ENCODE measurements at regions not wholly inside any gene's neighbourhood (a gene's known extent, or its start where the extent isn't known, plus 50 kb on each side); places are given as distances from the start of the nearest gene placed in this dataset.
A peak's percentile ranks its signal among the peaks of the same experiment; 100 is the strongest.

DNA sequence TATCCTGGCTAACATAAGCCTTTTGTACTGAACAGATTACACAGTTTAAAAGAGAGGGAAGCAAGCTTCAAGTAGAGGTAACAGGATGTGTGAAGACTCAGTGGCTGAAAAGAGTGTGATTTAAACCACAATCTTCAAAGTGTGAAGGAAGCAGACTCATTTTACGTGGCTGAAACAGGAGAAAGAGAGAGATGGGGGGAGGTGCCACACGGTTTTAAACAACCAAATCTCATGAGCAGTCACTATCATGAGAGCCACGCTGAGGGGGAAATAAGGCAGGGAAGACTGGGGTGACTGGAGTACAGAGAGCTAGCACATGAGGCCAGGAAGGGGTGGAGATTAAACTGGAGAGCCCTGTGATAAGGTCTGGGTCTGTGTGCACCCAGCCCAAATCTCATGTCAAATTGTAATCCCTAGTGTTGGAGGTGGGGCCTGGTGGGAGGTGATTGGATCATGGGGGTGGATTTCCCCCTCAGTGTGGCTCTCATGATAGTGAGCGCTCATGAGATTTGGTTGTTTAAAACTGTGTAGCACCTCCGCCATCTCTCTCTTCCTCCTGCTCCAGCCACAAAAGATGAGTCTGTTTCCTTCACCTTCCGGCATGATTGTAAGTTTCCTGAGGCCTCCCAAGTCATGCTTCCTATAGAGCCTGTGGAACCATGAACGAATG lies 318.6 kb upstream of the CD180 start:
- ATAC-seq (replicated peaks in 1 of 2): peak; percentile 94 to 95
- Mint-ChIP-seq H3K36me3 (ENCODE audit: insufficient read depth in 2 of 2) (no peaks in the 10 kb centered on the region), H3K9me3 (no peaks in the 10 kb centered on the region), H3K27ac (no peak overlapping the region), H3K4me3 (peak overlapping the region; percentile 34 to 37), H3K27me3 (ENCODE audit: low read depth) (no peaks in the 10 kb centered on the region), H3K4me1 (ENCODE audit: low read depth) (peaks cover 42% of the 10 kb centered on the region)
- peak; percentile 53 to 56 for DNase-seq

DNA sequence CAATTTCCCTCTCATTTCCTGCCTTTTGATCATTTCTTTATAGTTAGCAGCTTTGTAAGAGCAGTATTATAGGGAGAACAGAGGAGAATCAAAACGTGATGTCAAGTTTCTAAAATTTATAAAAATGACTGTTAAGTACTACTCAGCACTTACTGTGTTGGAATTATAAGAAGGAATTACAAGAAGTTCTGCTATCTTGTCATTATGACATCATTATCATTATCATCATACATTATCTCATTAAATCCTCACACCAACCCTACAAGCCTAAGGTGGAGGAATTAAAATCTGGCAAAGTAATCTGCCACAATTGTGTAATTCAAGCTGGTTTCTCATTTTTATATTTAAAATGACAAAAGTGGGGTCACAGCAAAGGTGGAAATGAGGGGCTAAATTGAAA lies 316.2 kb upstream of the CD180 start:
- ATAC-seq (replicated peaks in 1 of 2): no peak
- peaks cover 0 to 2% of the 10 kb centered on the region in 2 donors for H3K9me3 Mint-ChIP-seq
- DNase-seq: no peak
- no peaks in the 10 kb centered on the region for H3K27me3 Mint-ChIP-seq (ENCODE audit: low read depth)
- H3K36me3 Mint-ChIP-seq (ENCODE audit: insufficient read depth in 2 of 2): no peaks in the 10 kb centered on the region
- peaks cover 45% of the 10 kb centered on the region for H3K4me1 Mint-ChIP-seq (ENCODE audit: low read depth)
- H3K27ac Mint-ChIP-seq: no peak overlapping the region
- H3K4me3 Mint-ChIP-seq: no peak overlapping the region

DNA sequence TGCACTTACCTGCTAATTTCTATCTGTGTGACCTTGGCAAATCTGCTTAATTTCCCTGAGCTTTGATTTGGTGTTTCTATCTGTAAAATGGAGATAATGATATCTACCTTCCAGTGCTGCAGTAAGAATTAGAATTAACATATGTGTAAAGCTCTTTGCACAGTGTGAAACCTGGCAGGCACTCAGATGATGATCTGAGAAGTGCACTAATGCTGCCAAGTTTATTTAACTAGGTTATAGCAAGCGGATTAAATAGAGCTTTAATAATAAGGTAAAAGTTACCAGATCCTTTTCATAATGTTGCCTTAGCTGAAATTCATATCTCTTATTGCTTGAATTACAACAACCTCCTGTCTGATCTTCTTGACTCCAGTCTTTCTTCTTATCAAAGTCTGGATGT lies 315.3 kb upstream of the CD180 start:
- no peaks in the 10 kb centered on the region for H3K27me3 Mint-ChIP-seq (ENCODE audit: low read depth)
- H3K4me1 Mint-ChIP-seq (ENCODE audit: low read depth): peaks cover 45% of the 10 kb centered on the region
- no peak for ATAC-seq (replicated peaks in 1 of 2)
- H3K9me3 Mint-ChIP-seq: peaks cover 0 to 2% of the 10 kb centered on the region in 2 donors
- no peak for DNase-seq
- H3K27ac Mint-ChIP-seq: no peak overlapping the region
- H3K4me3 Mint-ChIP-seq: no peak overlapping the region
- no peaks in the 10 kb centered on the region for H3K36me3 Mint-ChIP-seq (ENCODE audit: insufficient read depth in 2 of 2)

DNA sequence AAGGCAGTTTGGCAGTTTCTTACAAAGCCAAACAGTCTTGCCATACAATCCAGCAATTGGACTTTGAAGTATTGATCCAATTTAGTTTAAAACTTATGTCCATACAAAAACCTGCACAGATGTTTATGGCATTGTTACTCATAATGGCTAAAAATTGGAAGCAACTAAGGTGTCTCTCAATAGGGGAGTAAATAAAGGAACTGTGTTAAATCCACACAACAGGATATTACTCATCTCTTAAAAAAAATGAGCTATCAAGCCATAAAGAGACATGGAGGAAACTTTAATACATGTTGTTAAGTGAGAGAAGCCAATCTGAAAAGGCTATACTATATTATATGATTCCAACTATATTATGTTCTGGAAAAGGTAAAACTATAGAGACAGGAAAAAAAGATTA lies 313.6 kb upstream of the CD180 start:
- ATAC-seq (replicated peaks in 1 of 2) (no peak), DNase-seq (no peak)
- peak overlapping the region; percentile 19 for H3K27ac Mint-ChIP-seq
- H3K27me3 Mint-ChIP-seq (ENCODE audit: low read depth): no peaks in the 10 kb centered on the region
- H3K4me3 Mint-ChIP-seq: no peak overlapping the region
- H3K9me3 Mint-ChIP-seq: peaks cover 0 to 2% of the 10 kb centered on the region in 2 donors
- no peaks in the 10 kb centered on the region for H3K36me3 Mint-ChIP-seq (ENCODE audit: insufficient read depth in 2 of 2)
- peaks cover 33% of the 10 kb centered on the region for H3K4me1 Mint-ChIP-seq (ENCODE audit: low read depth)

DNA sequence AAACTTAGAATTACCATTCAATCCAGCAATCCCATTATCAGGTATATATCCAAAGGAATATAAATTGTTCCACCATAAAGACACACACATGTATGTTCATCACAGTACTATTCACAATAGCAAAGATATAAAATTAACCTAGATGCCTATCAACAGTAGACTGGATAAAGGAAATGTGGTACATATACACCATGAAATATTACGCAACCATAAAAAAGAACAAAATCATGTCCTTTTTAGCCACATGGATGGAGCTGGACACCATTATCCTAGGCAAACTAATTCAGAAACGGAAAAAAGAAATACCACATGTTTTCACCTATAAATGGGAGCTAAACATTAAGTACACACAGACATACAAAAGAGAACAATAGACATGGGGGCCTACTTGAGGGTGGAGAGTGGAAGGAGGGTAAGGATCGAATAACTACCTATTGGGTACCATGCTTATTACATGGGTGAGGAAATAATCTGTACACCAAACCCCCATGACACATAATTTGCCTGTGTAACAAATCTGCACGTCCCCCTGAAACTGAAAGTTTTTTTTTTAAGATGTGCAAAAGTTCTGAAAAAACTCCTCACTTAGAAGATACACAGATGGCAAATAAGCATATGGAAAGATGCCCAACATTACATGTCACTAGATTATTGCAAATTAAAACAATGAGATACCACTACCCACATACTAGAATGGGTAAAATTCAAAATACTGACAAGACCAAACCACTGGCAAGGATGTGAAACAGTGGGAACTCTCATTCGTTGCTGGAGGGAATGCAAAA lies 313.0 kb upstream of the CD180 start:
- H3K4me3 Mint-ChIP-seq: no peak overlapping the region
- ATAC-seq (replicated peaks in 1 of 2) (no peak), DNase-seq (no peak)
- no peaks in the 10 kb centered on the region for H3K36me3 Mint-ChIP-seq (ENCODE audit: insufficient read depth in 2 of 2)
- no peaks in the 10 kb centered on the region for H3K27me3 Mint-ChIP-seq (ENCODE audit: low read depth)
- H3K4me1 Mint-ChIP-seq (ENCODE audit: low read depth): peaks cover 27% of the 10 kb centered on the region
- no peak overlapping the region for H3K27ac Mint-ChIP-seq
- peaks cover 0 to 2% of the 10 kb centered on the region in 2 donors for H3K9me3 Mint-ChIP-seq

DNA sequence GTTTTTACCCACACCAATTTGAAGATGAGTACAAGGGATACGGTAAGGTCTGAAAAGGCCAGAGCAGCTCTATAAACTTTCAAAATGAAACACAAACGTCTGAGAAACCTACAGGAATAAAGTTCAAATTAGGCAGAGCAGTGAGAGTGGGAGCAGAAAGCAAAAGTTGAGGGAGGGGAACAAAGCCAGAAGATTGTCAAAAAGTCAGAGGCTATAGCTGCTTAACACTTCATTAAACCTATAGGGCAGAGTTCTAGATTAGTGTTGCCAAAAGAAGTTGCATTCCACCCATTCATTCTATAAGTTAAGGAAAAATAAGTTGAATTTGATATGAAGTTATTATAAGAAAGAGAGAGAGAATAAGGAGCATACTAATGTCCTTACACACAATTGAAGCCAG lies 309.6 kb upstream of the CD180 start:
- ATAC-seq (replicated peaks in 1 of 2): no peak
- Mint-ChIP-seq H3K9me3 (peaks cover 0 to 2% of the 10 kb centered on the region in 2 donors), H3K4me3 (no peak overlapping the region), H3K27me3 (ENCODE audit: low read depth) (no peaks in the 10 kb centered on the region), H3K27ac (no peak overlapping the region), H3K4me1 (ENCODE audit: low read depth) (peaks cover 12% of the 10 kb centered on the region), H3K36me3 (ENCODE audit: insufficient read depth in 2 of 2) (no peaks in the 10 kb centered on the region)
- DNase-seq: no peak

DNA sequence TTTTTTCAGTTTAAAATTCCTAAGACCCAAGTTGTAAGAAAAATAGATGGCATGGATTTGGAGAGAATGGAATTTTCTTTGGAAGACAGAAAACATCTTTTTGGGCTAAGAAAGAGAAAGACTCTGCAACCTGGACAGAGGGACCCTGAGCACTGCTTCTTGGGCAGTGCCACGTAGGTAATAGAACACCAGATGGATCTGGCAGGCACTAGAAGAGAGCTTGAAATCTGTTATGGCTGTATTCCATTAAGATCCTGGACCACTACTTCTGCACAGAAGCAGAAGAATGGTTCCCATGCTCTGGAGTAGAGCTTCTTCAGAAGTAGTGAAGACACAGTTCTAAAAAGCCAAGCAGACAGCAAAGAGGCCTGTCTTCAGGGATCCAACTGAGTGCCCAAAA lies 306.4 kb upstream of the CD180 start:
- H3K36me3 Mint-ChIP-seq (ENCODE audit: insufficient read depth in 2 of 2): peaks cover 4 to 7% of the 10 kb centered on the region in 2 donors
- H3K4me1 Mint-ChIP-seq (ENCODE audit: low read depth): no peaks in the 10 kb centered on the region
- ATAC-seq (replicated peaks in 1 of 2): no peak
- H3K9me3 Mint-ChIP-seq: peaks cover 6 to 7% of the 10 kb centered on the region in 2 donors
- DNase-seq: no peak
- no peaks in the 10 kb centered on the region for H3K27me3 Mint-ChIP-seq (ENCODE audit: low read depth)
- no peak overlapping the region for H3K27ac Mint-ChIP-seq
- H3K4me3 Mint-ChIP-seq: no peak overlapping the region

DNA sequence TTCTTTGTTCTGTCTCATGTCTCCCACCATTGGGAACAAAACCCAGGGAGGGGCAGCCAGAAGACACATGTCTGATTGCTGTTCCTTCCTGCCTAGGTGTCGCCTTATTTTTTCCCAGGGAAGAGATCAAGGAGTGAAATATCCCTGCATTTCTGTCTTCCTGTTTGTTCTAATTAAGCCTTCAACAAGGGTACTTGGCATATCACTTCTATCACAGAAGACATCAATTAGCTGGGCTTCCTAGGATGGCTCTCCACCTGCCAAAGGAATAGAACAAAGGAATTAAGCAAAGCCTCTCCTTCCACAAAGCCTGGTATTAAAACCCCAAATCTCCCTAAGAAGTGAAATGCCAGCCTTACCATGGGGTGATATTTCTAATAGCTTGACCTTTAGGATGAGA lies 299.5 kb upstream of the CD180 start:
- peaks cover 5% of the 10 kb centered on the region for H3K4me1 Mint-ChIP-seq (ENCODE audit: low read depth)
- no peak overlapping the region for H3K27ac Mint-ChIP-seq
- DNase-seq (no peak), ATAC-seq (replicated peaks in 1 of 2) (no peak)
- H3K9me3 Mint-ChIP-seq: peaks cover 6 to 7% of the 10 kb centered on the region in 2 donors
- H3K27me3 Mint-ChIP-seq (ENCODE audit: low read depth): no peaks in the 10 kb centered on the region
- peaks cover 4 to 7% of the 10 kb centered on the region in 2 donors for H3K36me3 Mint-ChIP-seq (ENCODE audit: insufficient read depth in 2 of 2)
- H3K4me3 Mint-ChIP-seq: no peak overlapping the region

DNA sequence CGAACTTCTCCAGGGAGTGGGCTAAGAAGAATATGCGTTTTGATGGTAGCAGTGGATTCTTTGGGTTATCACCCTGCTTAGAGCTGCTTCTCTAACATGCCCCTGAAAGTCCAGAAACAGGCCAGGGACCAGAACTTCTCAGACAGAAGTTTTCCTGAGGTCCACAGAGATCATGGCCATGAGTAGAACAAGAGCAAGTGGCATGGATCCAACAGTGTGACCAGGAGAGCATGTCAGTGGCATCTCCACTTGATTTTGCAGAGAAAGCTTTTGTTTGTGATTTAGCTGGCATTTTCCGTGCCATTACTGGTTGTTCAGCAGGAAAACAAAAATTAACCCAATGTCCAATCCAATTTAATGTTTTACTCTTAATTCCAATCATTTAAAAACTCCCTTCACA lies 298.5 kb upstream of the CD180 start:
- peaks cover under 1 to 1% of the 10 kb centered on the region in 2 donors for H3K36me3 Mint-ChIP-seq (ENCODE audit: insufficient read depth in 2 of 2)
- DNase-seq (no peak), ATAC-seq (replicated peaks in 1 of 2) (no peak)
- peaks cover under 1 to 2% of the 10 kb centered on the region in 2 donors for H3K9me3 Mint-ChIP-seq
- peaks cover 5% of the 10 kb centered on the region for H3K4me1 Mint-ChIP-seq (ENCODE audit: low read depth)
- no peaks in the 10 kb centered on the region for H3K27me3 Mint-ChIP-seq (ENCODE audit: low read depth)
- no peak overlapping the region for H3K4me3 Mint-ChIP-seq
- no peak overlapping the region for H3K27ac Mint-ChIP-seq

DNA sequence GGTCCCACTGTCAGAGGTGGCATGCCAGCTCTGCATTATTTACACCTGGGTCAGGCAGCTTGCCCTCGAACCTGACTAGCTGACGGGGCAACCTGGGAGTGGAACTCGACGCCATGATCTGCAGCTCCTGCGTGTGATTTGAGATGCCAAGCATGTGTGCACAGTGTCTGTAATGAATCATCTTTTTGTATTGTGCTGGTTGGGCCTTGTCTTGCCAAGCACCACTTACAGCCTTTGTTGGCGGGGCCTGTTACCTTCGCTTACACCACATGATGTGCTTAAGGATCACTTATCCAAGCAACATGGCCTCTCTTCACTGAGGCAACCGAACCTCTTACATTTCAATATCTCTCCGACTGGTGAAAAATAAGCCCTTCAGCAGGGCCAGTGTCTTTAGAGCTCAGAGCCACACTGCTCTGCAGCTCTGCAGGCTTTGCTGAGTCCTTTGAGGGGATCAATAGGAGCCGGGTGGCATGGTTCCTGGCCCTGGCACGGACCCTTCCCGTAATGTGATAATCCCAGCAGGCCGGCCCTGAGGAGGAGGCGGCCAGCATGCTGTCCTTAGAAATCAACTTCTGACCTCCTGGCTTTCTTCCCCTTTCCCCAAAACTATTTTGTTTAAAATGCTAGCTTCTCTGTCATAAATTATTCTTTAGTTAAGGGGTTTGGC lies 297.7 kb upstream of the CD180 start:
- no peaks in the 10 kb centered on the region for H3K36me3 Mint-ChIP-seq (ENCODE audit: insufficient read depth in 2 of 2)

DNA sequence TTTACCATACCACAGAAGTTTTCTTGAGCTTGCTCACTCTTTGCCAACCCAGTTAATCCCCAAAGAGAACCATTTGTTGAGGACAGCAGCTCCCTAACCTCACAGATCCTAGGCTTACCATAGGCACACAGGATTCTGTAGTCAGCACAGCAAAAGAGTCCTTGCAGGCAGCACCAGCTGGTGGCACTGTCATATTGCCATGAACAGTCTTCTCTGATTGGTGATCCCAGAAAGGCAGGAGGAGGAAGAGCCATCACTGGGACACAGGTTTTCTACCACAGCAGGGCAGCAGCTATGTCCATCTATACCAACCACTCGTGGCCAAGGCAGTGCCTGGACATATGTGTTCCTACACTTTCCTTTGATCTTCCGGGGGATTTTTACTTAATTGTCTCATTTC lies 297.1 kb upstream of the CD180 start:
- ATAC-seq (replicated peaks in 1 of 2) (no peak), DNase-seq (no peak)
- Mint-ChIP-seq H3K9me3 (no peaks in the 10 kb centered on the region), H3K27me3 (ENCODE audit: low read depth) (no peaks in the 10 kb centered on the region), H3K4me3 (no peak overlapping the region), H3K27ac (no peak overlapping the region), H3K4me1 (ENCODE audit: low read depth) (peaks cover 5% of the 10 kb centered on the region), H3K36me3 (ENCODE audit: insufficient read depth in 2 of 2) (no peaks in the 10 kb centered on the region)

More for the DNA sequence above, 297.7 kb upstream of the CD180 start:
- ATAC-seq (replicated peaks in 1 of 2) (no peak), DNase-seq (no peak)
- Mint-ChIP-seq H3K27me3 (ENCODE audit: low read depth) (no peaks in the 10 kb centered on the region), H3K4me3 (no peak overlapping the region), H3K9me3 (no peaks in the 10 kb centered on the region), H3K4me1 (ENCODE audit: low read depth) (peaks cover 5% of the 10 kb centered on the region), H3K27ac (no peak overlapping the region)

DNA sequence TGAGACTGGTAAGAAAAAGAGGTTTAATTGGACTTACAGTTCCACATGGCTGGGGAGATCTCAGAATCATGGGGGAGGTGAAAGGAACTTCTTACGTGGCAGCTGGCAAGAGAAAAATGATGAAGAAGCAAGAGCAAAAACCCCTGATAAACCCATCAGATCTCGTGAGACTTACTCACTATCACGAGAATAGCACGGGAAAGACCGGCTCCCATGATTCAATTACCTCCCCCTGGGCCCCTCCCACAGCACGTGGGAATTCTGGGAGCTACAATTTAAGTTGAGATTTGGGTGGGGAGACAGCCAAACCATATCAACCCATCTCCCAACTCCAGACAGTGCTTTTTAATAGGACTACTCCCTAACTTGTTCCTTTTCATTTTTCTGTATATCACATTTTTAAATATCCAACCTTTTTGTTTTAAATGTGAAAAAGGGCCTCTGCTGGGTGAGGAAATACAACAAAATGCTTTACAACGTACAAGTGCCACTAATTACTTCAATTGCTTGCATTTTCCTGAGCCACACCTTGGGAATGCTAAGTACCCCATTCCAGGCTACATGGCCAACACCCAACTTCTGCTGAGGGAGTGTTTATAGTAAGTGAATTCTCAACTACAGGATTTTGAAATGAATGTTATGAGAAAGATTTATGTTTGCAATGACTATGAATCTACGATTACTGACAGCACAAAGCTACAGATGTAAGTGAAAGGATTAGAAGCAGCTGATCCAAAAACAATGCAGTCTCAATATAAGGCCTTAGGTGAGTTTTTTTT lies 294.1 kb upstream of the CD180 start:
- Mint-ChIP-seq H3K4me3 (no peak overlapping the region), H3K9me3 (no peaks in the 10 kb centered on the region), H3K27me3 (ENCODE audit: low read depth) (no peaks in the 10 kb centered on the region), H3K27ac (no peak overlapping the region), H3K4me1 (ENCODE audit: low read depth) (peaks cover 5% of the 10 kb centered on the region), H3K36me3 (ENCODE audit: insufficient read depth in 2 of 2) (no peaks in the 10 kb centered on the region)
- DNase-seq (no peak), ATAC-seq (replicated peaks in 1 of 2) (no peak)

DNA sequence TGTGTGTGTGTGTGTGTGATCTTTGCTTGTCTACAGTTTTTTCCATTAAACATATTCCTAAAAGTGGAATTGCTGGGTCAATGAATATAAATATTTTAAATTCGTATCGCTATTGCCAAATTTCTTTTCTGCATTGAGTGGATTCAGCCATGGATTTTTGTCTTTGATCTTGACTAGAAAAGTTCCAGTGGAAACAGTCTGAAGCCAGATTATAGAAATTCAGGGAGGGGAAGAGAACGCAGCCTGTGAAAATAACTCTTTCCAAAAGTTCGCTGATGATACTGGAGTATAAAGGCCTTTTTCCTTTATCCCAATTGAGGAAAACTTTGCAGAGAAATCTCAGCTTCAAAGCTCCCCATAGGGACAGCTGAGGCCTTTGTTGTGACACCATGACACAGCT lies 292.3 kb upstream of the CD180 start:
- Mint-ChIP-seq H3K4me3 (no peak overlapping the region), H3K9me3 (no peaks in the 10 kb centered on the region), H3K27ac (no peak overlapping the region), H3K4me1 (ENCODE audit: low read depth) (peaks cover 5% of the 10 kb centered on the region), H3K27me3 (ENCODE audit: low read depth) (no peaks in the 10 kb centered on the region), H3K36me3 (ENCODE audit: insufficient read depth in 2 of 2) (no peaks in the 10 kb centered on the region)
- DNase-seq: no peak
- ATAC-seq (replicated peaks in 1 of 2): no peak

All from activated T-cell treated with anti-CD3 and anti-CD28 coated beads, Interleukin-2, amount 50 U/mL, for 72 hours (primary cell).